Endothelial cell of umbilical vein (primary cell): ENCODE measurements at regions not wholly inside any gene's neighbourhood (a gene's known extent, or its start where the extent isn't known, plus 50 kb on each side); places are given as distances from the start of the nearest gene placed in this dataset.

Experiments
- BruUV-seq: library from RNA; stranded (reverse); fragments of 400-500 nt; replicated peaks from 2 replicates; lab custom pipeline; 2021; lab: Mats Ljungman, UMichigan
- CTCF ChIA-PET: fragments of 300-600, 350-600 bp; sonication (Branson Sonifier 250); formaldehyde crosslinking; loops from one replicate; lab custom pipeline; 2021; ENCODE audit warnings: antibody characterized with exemption, inconsistent platforms; lab: Charles Lee
- POLR2A ChIA-PET: fragments of 300-600, 350-600 bp; sonication (Branson Sonifier 250); formaldehyde crosslinking; loops from one replicate; lab custom pipeline; 2021; ENCODE audit warnings: antibody characterized with exemption, inconsistent platforms; lab: Charles Lee
- DNase-seq: peaks from one replicate; pipeline ENCODE4 v3.0.0-alpha.2; 2011; ENCODE audit warnings: low read depth, low spot score
- FAIRE-seq: peaks from 2 replicates; lab custom pipeline; 2011; peaks lifted over from hg19 to GRCh38; lab: Jason Lieb, UNC
- H2AFZ ChIP-seq: 2 replicates; pipeline ENCODE4 v1.6.0; 2012; ENCODE audit warnings: low read depth, low read length, control low read depth, inconsistent platforms
- H3K27ac ChIP-seq: 2 replicates; pipeline ENCODE4 v1.5.1; 2011; ENCODE audit warnings: low read depth, mild to moderate bottlenecking, control low read depth, low read length, moderate library complexity; ENCODE audit not compliant: insufficient read depth
- H3K27me3 ChIP-seq, 2 experiments: 2 replicates each; pipeline versions ENCODE4 v1.6.0 to v1.6.1; 2011; ENCODE audit warnings: low read length in 2 of 2, mixed read lengths in 1 of 2; ENCODE audit not compliant: control insufficient read depth in 2 of 2, insufficient read depth in 2 of 2
- H3K36me3 ChIP-seq, 2 experiments: 2 replicates in 1 of 2; 3 replicates in 1 of 2; pipeline ENCODE4 v1.5.1; 2011; ENCODE audit warnings: low read length in 2 of 2, mild to moderate bottlenecking in 1 of 2, moderate library complexity in 1 of 2; ENCODE audit not compliant: control insufficient read depth in 2 of 2, insufficient read depth in 2 of 2; ENCODE audit errors: extremely low read depth in 1 of 2
- H3K4me1 ChIP-seq: 3 replicates; pipeline ENCODE4 v1.5.1; 2011; ENCODE audit warnings: mild to moderate bottlenecking, low read length; ENCODE audit not compliant: control insufficient read depth, insufficient read depth; ENCODE audit errors: extremely low read depth
- H3K4me2 ChIP-seq: 2 replicates; pipeline ENCODE4 v1.6.1; 2011; ENCODE audit warnings: low read length, control low read depth, mixed read lengths; ENCODE audit not compliant: insufficient read depth
- H3K4me3 ChIP-seq, 3 experiments: fragments of 200-600 bp in 1 of 3; sonication (generic), shearing (Covaris generic) in 1 of 3; replicated peaks in 1 of 3; 2 replicates each; pipeline ENCODE4 v1.5.1; 2011 to 2016; ENCODE audit warnings: control low read depth in 3 of 3, low read length in 3 of 3, mild to moderate bottlenecking in 2 of 3, inconsistent platforms in 1 of 3, low read depth in 1 of 3, moderate library complexity in 1 of 3; ENCODE audit not compliant: insufficient read depth in 1 of 3
- H3K79me2 ChIP-seq: 2 replicates; pipeline ENCODE4 v1.6.0; 2012; ENCODE audit warnings: low read length, inconsistent platforms; ENCODE audit not compliant: control insufficient read depth, insufficient read depth
- H3K9ac ChIP-seq: replicated peaks from 2 replicates; pipeline ENCODE3; 2011; ENCODE audit warnings: low read length, control low read depth; ENCODE audit not compliant: insufficient read depth; ENCODE audit errors: extremely low read depth
- H3K9me1 ChIP-seq: replicated peaks from 3 replicates; pipeline ENCODE4 v1.6.0; 2011; ENCODE audit warnings: mild to moderate bottlenecking, low read length; ENCODE audit not compliant: control insufficient read depth, insufficient read depth; ENCODE audit errors: extremely low read depth
- H3K9me3 ChIP-seq: replicated peaks from 2 replicates; pipeline ENCODE4 v1.5.1; 2012; ENCODE audit warnings: low read length, inconsistent platforms; ENCODE audit not compliant: control insufficient read depth, insufficient read depth
- H4K20me1 ChIP-seq: replicated peaks from 2 replicates; pipeline ENCODE3; 2011; ENCODE audit warnings: mild to moderate bottlenecking, low read length; ENCODE audit not compliant: control insufficient read depth, insufficient read depth; ENCODE audit errors: extremely low read depth
- EZH2 ChIP-seq: IDR thresholded peaks from 2 replicates; pipeline ENCODE4 v1.6.1; 2012; ENCODE audit warnings: borderline replicate concordance, low read depth, mild to moderate bottlenecking, moderate library complexity, low read length, inconsistent platforms; ENCODE audit not compliant: severe bottlenecking
- FOS ChIP-seq: IDR thresholded peaks from 2 replicates; pipeline ENCODE4 v1.6.1; 2011; ENCODE audit warnings: mild to moderate bottlenecking, low read length, moderate library complexity, borderline replicate concordance; ENCODE audit not compliant: insufficient read depth
- GATA2 ChIP-seq: IDR thresholded peaks from 2 replicates; pipeline ENCODE4 v1.7.0; 2011; ENCODE audit warnings: low read depth, mild to moderate bottlenecking, moderate library complexity, mixed read lengths, low read length; ENCODE audit not compliant: insufficient read length, insufficient read depth
- JUN ChIP-seq: IDR thresholded peaks from 2 replicates; pipeline ENCODE4 v1.6.1; 2011; ENCODE audit warnings: borderline replicate concordance, low read depth; ENCODE audit not compliant: insufficient read length, insufficient read depth
- MYC ChIP-seq: IDR thresholded peaks from one replicate; pipeline ENCODE4 v1.6.1; 2011; ENCODE audit warnings: mild to moderate bottlenecking, low read depth, low read length
- POLR2A ChIP-seq: IDR thresholded peaks from 2 replicates; pipeline ENCODE4 v1.6.1; 2012; ENCODE audit warnings: low read depth, mild to moderate bottlenecking, control low read depth, low read length
- POLR2AphosphoS5 ChIP-seq: IDR thresholded peaks from 2 replicates; pipeline ENCODE4 v1.6.1; 2012; ENCODE audit warnings: low read depth, mild to moderate bottlenecking, control low read depth, low read length, moderate library complexity; ENCODE audit not compliant: insufficient read depth
- dilution Hi-C: fragments of 300-500 bp; cut with MboI; formaldehyde crosslinking; loops from one replicate; pipeline ENCODE4 v1.15.0; 2019; ENCODE audit warnings: low sequenced_read_pairs; ENCODE audit not compliant: extremely low pct_ligation_motif_present
- intact Hi-C: fragments of 100-400 bp; cut with micrococcal nuclease; formaldehyde crosslinking; loops from one replicate; pipeline ENCODE4 v1.10.0; 2022
- TF ChIP-seq, protein P1 (sequence below): IDR thresholded peaks from 2 replicates; pipeline ENCODE4 v1.6.1; 2011; ENCODE audit not compliant: insufficient read depth, insufficient read length

DNA sequence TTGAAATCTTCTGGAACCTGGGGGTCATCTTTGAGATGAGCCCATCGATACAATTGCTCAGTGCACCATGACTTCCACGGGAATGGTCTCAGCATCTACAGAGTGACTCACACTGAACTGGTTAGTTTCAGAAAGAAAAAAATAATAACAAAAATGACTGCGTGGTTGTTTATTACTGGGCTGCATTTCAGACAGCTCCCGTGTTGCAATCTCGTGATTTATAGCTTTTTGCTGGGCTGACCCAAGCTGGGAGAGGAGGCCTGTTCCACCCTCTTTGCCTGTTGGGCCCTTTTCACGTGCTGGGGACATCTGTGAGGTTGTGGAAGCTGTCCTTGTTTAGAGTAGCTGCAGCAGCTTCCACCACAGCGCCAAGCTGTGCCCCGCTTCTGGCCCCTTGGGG is 225.5 kb downstream of the BMP7 start:
- intact Hi-C loops (no loop called here), dilution Hi-C loops (no loop called here)
- no peak overlapping the region for H3K27ac ChIP-seq
- no peaks in the 10 kb centered on the region for H3K27me3 ChIP-seq
- ChIA-PET CTCF (no interaction called here), POLR2A (no interaction called here)
- no TSS peak for BruUV-seq
- H3K9ac ChIP-seq, result no peak overlapping the region
- H3K4me1 ChIP-seq, result no peaks in the 10 kb centered on the region
- H4K20me1 ChIP-seq, result no peaks in the 10 kb centered on the region
- no peaks in the 10 kb centered on the region for H3K9me1 ChIP-seq
- no peaks in the 10 kb centered on the region for H3K9me3 ChIP-seq
- no peak overlapping the region for H3K4me2 ChIP-seq
- DNase-seq, result no peak
- H3K4me3 ChIP-seq, result no peak overlapping the region
- H3K79me2 ChIP-seq, result no peaks in the 10 kb centered on the region
- TF ChIP-seq, protein P1, sequence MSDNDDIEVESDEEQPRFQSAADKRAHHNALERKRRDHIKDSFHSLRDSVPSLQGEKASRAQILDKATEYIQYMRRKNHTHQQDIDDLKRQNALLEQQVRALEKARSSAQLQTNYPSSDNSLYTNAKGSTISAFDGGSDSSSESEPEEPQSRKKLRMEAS, result no peak
- TF ChIP-seq POLR2AphosphoS5, result no peak
- no peak for TF ChIP-seq FOS
- no peak for TF ChIP-seq JUN
- TF ChIP-seq MYC, result no peak
- TF ChIP-seq POLR2A, result no peak
- H3K36me3 ChIP-seq, result no peaks in the 10 kb centered on the region
- no peak overlapping the region for H2AFZ ChIP-seq
- FAIRE-seq, result no peak

DNA sequence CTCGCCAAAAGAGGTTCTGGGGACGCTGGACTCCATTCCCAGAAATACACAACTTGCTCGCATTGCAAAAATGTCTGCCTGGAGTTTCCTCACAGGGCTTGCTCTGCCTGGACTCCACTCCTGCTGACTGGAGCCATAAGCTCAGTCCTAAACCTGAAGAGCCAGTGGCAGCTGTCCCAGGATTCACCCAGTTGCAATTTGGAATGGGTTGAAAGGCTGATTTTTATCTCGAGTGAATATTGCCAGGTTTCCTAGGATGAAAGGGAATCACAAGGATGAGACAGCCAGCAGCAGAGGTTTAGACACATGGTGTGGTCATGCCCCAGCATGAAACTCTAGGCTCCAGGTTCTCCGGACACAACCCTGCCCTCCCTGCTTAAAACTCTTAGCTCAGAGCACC is 223.3 kb downstream of the BMP7 start:
- no peak overlapping the region for H3K4me3 ChIP-seq
- no peaks in the 10 kb centered on the region for H3K36me3 ChIP-seq
- H3K9me3 ChIP-seq, result no peaks in the 10 kb centered on the region
- H4K20me1 ChIP-seq, result no peaks in the 10 kb centered on the region
- intact Hi-C loops (no loop called here), dilution Hi-C loops (no loop called here)
- no TSS peak for BruUV-seq
- H3K9me1 ChIP-seq, result no peaks in the 10 kb centered on the region
- H3K4me2 ChIP-seq, result no peak overlapping the region
- ChIA-PET POLR2A (no interaction called here), CTCF (no interaction called here)
- no peaks in the 10 kb centered on the region for H3K79me2 ChIP-seq
- no peak overlapping the region for H3K9ac ChIP-seq
- H3K27me3 ChIP-seq, result no peaks in the 10 kb centered on the region
- no peak overlapping the region for H2AFZ ChIP-seq
- FAIRE-seq (no peak), DNase-seq (no peak)
- no peak for TF ChIP-seq JUN
- no peak for TF ChIP-seq POLR2AphosphoS5
- TF ChIP-seq MYC, result no peak
- TF ChIP-seq GATA2, result no peak
- TF ChIP-seq EZH2, result no peak
- no peaks in the 10 kb centered on the region for H3K4me1 ChIP-seq
- H3K27ac ChIP-seq, result no peak overlapping the region
